Aorta (tissue), 5 donors: ENCODE measurements at regions not wholly inside any gene's neighbourhood (a gene's known extent, or its start where the extent isn't known, plus 50 kb on each side); places are given as distances from the start of the nearest gene placed in this dataset.
"Not testable (repeated sequence)": the region's sequence is repeated elsewhere in the genome, so short reads cannot be mapped to it uniquely, and the experiment has no call there.

Experiments
- ATAC-seq: fragments of 200-7000 bp; cut with Tn5 transposase; one replicate; pipeline ENCODE4 v1.9.1; 2022; ENCODE audit warnings: moderate library complexity; ENCODE audit not compliant: low FRiP score
- DNase-seq, 2 donors: peaks; one replicate each; pipeline ENCODE4 v3.0.0-alpha.2; 2020
- H3K27ac ChIP-seq, 2 donors: one replicate each; pipeline ENCODE4 v1.5.1; 2013; ENCODE audit warnings: low read length in 2 of 2, mild to moderate bottlenecking in 2 of 2, moderate library complexity in 2 of 2, control low read depth in 1 of 2, inconsistent platforms in 1 of 2, low read depth in 1 of 2
- H3K27me3 ChIP-seq, 2 donors: one replicate each; pipeline ENCODE4 v1.6.1; 2013; ENCODE audit warnings: control low read depth in 1 of 2, low read length in 1 of 2, mild to moderate bottlenecking in 1 of 2, moderate library complexity in 1 of 2; ENCODE audit not compliant: insufficient read depth in 2 of 2, control insufficient read depth in 1 of 2
- H3K36me3 ChIP-seq, 2 donors: one replicate each; pipeline ENCODE4 v1.6.1; 2013; ENCODE audit warnings: control low read depth in 1 of 2, low read length in 1 of 2, mild to moderate bottlenecking in 1 of 2; ENCODE audit not compliant: insufficient read depth in 2 of 2, control insufficient read depth in 1 of 2
- H3K4me1 ChIP-seq, 2 donors: one replicate each; pipeline ENCODE4 v1.6.1; 2013; ENCODE audit warnings: low read length in 2 of 2, control low read depth in 1 of 2, mild to moderate bottlenecking in 1 of 2, moderate library complexity in 1 of 2; ENCODE audit not compliant: insufficient read depth in 2 of 2, control insufficient read depth in 1 of 2
- H3K4me3 ChIP-seq, 2 donors: one replicate each; pipeline ENCODE4 v1.5.1; 2013; ENCODE audit warnings: low read length in 2 of 2, control low read depth in 1 of 2, mild to moderate bottlenecking in 1 of 2
- H3K9me3 ChIP-seq: one replicate; pipeline ENCODE4 v1.6.1; 2013; ENCODE audit warnings: mild to moderate bottlenecking, low read length; ENCODE audit not compliant: control insufficient read depth
- WGBS, 2 donors: extraction: QIAGEN DNeasy Blood & Tissue Kit; methylation state at CpG; one replicate each; pipeline ENCODE4 v1.1.7; 2013; 5-methylcytosine and 5-hydroxymethylcytosine counted together
- intact Hi-C, 2 donors: fragments of 100-400 bp; cut with DNase I; formaldehyde crosslinking; loops; one replicate each; pipeline versions ENCODE4 v1.14.2 to v1.15.0; 2022
- donor health status: healthy with polysubstance abuse.
- donor health status: Bipolar disorder and iron deficiency.
- donor health status: DM: no; HTN: no; CAD: no.
- donor health status: DM: no; HTN: no; CAD: no.
- donor health status: DM: yes; HTN: yes; CAD: no.

DNA sequence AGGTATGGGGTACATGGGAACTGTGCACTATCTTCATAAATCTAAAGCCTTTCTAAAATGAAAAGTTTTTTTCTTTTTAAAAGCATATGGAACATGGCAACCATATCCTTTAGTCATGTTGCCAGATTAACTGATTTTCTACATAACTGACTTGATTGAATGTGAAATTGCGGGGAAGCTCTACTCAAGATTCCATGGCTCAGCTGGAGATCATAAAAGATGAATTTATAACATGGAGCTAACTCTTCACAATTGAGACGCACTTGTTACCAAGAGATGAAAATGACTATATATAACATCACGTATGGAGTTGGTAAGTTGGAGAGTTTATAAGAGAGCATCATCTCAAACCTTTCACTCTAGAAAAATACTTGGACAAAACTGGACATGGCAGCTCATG, 190.2 kb upstream of the MYO3A start:
- H3K4me3 ChIP-seq, result no peak overlapping the region
- H3K4me1 ChIP-seq, result no peaks in the 10 kb centered on the region
- H3K27me3 ChIP-seq, result peaks cover 0 to 1% of the 10 kb centered on the region in 2 donors
- ATAC-seq, result no peak
- no peaks in the 10 kb centered on the region for H3K36me3 ChIP-seq
- 92 to 94% methylated on average over 3 of the region's 3 CpGs for WGBS, 2 donors
- no peak overlapping the region for H3K27ac ChIP-seq
- DNase-seq, result no peak
- intact Hi-C loops, result no loop called here
- H3K9me3 ChIP-seq, result no peaks in the 10 kb centered on the region

DNA sequence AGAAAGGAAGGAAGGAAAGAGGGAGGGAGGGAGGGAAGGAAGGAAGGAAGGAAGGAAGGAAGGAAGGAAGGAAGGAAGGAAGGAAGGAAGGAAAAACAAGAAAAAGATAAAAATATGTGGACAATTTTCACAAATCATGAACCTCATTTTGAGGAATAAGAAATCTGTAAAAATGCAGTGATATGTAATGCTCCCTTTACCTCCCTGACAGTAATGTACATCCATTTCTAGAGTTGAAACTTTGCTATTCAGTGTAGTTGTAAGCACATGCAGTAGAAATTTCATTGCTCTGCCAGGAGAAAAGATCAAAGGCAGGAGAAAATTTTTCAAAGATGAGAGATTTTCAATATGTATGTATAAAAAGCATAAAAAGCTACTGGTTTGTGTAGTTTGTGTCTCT, 189.5 kb upstream of the MYO3A start:
- intact Hi-C loops, result no loop called here
- Histone ChIP-seq H3K9me3 (no peaks in the 10 kb centered on the region), H3K4me1 (no peaks in the 10 kb centered on the region), H3K36me3 (no peaks in the 10 kb centered on the region), H3K27ac (no peak overlapping the region), H3K4me3 (no peak overlapping the region), H3K27me3 (peaks cover 0 to 1% of the 10 kb centered on the region in 2 donors)
- DNase-seq (no peak), ATAC-seq (no peak)

- 31 to 36% methylated on average over 3 of the region's 3 CpGs for WGBS, 2 donors
- peaks cover 0 to 1% of the 10 kb centered on the region in 2 donors for H3K27me3 ChIP-seq
- ATAC-seq (no peak), DNase-seq (no peak)
- H3K4me1 ChIP-seq, result no peaks in the 10 kb centered on the region
- intact Hi-C loops, result no loop called here
- no peaks in the 10 kb centered on the region for H3K9me3 ChIP-seq
- no peaks in the 10 kb centered on the region for H3K36me3 ChIP-seq
- no peak overlapping the region for H3K4me3 ChIP-seq
- H3K27ac ChIP-seq, result no peak overlapping the region
Observed at GRCh38 chr10:25745976-25746375, 188.1 kb upstream of the MYO3A start.

GRCh38 chr10:25747084-25747483, 186.9 kb upstream of the MYO3A start:
- Histone ChIP-seq H3K9me3 (no peaks in the 10 kb centered on the region), H3K27me3 (peaks cover 0 to 1% of the 10 kb centered on the region in 2 donors), H3K4me1 (no peaks in the 10 kb centered on the region), H3K27ac (no peak overlapping the region), H3K36me3 (no peaks in the 10 kb centered on the region), H3K4me3 (no peak overlapping the region)
- ATAC-seq (no peak), DNase-seq (no peak)
- intact Hi-C loops, result no loop called here
- WGBS, 2 donors, result 5 to 12% methylated on average over 2 of the region's 2 CpGs

GRCh38 chr10:25748509-25748908, 185.5 kb upstream of the MYO3A start:
- intact Hi-C loops, result no loop called here
- no peaks in the 10 kb centered on the region for H3K4me1 ChIP-seq
- no peak for ATAC-seq
- no peak overlapping the region for H3K27ac ChIP-seq
- no peaks in the 10 kb centered on the region for H3K36me3 ChIP-seq
- no peak overlapping the region for H3K4me3 ChIP-seq
- no peaks in the 10 kb centered on the region for H3K27me3 ChIP-seq
- DNase-seq, result no peak
- no peaks in the 10 kb centered on the region for H3K9me3 ChIP-seq
- 90 to 91% methylated on average over 4 of the region's 4 CpGs for whole genome bisulfite sequencing, 2 donors

DNA sequence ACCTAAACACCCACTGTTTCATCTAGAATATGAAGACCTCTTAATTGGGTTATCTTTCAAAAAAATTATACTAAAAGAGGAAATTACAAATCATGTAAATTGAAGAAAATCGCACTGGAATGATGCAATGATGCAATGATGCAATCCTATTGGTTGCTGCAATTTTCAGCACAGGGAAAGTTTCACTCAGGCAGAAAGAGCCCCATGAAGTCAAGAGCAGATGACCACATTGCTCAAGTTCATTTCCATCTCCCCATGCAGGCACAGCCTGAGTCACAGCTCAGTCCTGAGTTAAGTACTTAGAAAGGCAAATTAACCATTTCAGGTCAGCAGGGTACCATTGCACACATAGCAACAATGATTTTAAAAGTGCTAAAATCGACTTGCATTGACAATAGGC, 180.3 kb upstream of the MYO3A start:
- ATAC-seq, result no peak
- intact Hi-C loops, result no loop called here
- no peaks in the 10 kb centered on the region for H3K9me3 ChIP-seq

DNA sequence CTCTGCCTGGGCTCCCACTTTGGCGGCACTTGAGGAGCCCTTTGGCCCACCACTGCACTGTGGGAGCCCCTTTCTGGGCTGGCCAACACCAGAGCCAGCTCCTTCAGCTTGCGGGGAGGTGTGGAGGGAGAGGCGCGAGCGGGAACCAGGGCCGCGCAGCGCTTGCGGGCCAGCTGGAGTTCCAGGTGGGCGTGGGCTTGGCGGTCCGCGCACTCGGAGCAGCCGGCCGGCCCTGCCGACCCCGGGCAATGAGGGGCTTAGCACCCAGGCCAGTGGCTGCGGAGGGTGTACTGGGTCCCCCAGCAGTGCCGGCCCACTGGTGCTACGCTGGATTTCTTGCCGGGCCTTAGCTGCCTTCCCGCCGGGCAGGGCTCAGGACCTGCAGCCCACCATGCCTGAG, 178.2 kb upstream of the MYO3A start:
- H3K27ac ChIP-seq, H3K9me3 ChIP-seq, intact Hi-C loops, ATAC-seq, H3K27me3 ChIP-seq, H3K4me1 ChIP-seq, DNase-seq, H3K36me3 ChIP-seq, H3K4me3 ChIP-seq: not testable (repeated sequence)
- 96 to 97% methylated on average over 24 of the region's 24 CpGs for WGBS, 2 donors

More for the DNA sequence above, 180.3 kb upstream of the MYO3A start:
- WGBS, 2 donors, result 64 to 66% methylated on average over 2 of the region's 2 CpGs
- Histone ChIP-seq H3K36me3 (no peaks in the 10 kb centered on the region), H3K27me3 (no peaks in the 10 kb centered on the region), H3K4me1 (no peaks in the 10 kb centered on the region), H3K4me3 (no peak overlapping the region), H3K27ac (no peak overlapping the region)
- DNase-seq, result no peak

DNA sequence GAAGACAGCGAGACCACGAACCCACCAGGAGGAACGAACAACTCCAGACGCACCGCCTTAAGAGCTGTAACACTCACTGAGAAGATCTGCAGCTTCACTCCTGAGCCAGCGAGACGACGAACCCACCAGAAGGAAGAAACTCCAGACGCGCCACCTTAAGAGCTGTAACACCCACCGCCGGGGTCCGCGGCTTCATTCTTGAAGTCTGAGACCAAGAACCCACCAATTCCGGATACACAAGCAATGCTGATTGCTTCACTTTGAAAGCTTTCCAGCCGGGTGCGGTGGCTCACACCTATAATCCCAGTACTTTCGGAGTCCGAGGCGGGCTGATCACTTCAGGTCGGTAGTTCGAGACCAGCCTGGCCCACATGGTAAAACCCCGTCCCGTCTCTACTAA, 177.2 kb upstream of the MYO3A start:
- Histone ChIP-seq H3K27me3 (no peaks in the 10 kb centered on the region), H3K4me3 (no peak overlapping the region), H3K27ac (no peak overlapping the region), H3K9me3 (no peaks in the 10 kb centered on the region), H3K4me1 (no peaks in the 10 kb centered on the region), H3K36me3 (no peaks in the 10 kb centered on the region)
- intact Hi-C loops, result no loop called here
- WGBS, 2 donors, result 89 to 93% methylated on average over 24 of the region's 24 CpGs
- DNase-seq (no peak), ATAC-seq (no peak)

- Histone ChIP-seq H3K4me1 (no peaks in the 10 kb centered on the region), H3K4me3 (no peak overlapping the region), H3K27ac (no peak overlapping the region), H3K36me3 (no peaks in the 10 kb centered on the region), H3K27me3 (no peaks in the 10 kb centered on the region), H3K9me3 (no peaks in the 10 kb centered on the region)
- ATAC-seq, result no peak
- intact Hi-C loops, result no loop called here
- no peak for DNase-seq
Observed at GRCh38 chr10:25758041-25758457, 176.0 kb upstream of the MYO3A start.
